ENCODE measurements at regions not wholly inside any gene's neighbourhood (a gene's known extent, or its start where the extent isn't known, plus 50 kb on each side); places are given as distances from the start of the nearest gene placed in this dataset.
"Not testable (repeated sequence)": the region's sequence is repeated elsewhere in the genome, so short reads cannot be mapped to it uniquely, and the experiment has no call there.

DNA sequence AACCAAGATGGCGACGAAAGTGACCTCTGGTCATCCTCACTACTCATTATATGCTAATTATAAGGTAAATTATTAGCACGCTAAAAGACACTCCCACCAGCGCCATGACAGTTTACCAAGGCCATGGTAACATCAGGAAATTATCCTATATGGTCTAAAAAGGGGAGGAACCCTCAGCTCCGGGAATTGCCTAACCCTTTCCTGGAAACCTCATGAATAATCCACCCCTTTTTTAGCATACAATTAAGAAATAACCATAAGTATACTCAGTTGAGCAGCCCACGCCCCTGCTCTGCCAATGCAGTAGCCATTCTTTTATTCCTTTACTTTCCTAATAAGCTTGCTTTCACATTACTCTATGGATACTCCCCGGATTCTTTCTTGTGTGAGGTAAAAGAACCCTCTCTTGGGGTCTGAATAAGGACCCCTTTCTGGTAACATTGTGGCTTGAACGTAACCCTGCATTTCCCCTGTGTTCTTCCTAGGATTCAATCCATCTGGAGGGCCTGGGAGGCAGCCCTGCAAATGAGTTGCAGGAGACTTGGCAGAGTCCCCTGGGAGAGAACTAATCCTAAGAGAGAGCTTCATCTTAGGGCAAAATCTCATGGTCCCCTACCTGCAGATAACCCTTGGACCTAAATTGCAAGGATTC is 225.6 kb upstream of the JARID2 start:
- TF ChIP-seq ZFP3 (CRISPR knock-in tag; IDR thresholded peaks at IDR 0.05) (no peak), ZFP30 (CRISPR knock-in tag; IDR thresholded peaks at IDR 0.05) (no peak), GLIS3 (CRISPR knock-in tag; IDR thresholded peaks at IDR 0.05) (no peak), SNAI2 (CRISPR knock-in tag; IDR thresholded peaks at IDR 0.05) (no peak)
- no peak for ATAC-seq

GRCh38 chr6:15021074-15021473 is 224.8 kb upstream of the JARID2 start:
- ATAC-seq, result no peak

GRCh38 chr6:15023018-15023417 is 222.9 kb upstream of the JARID2 start:
- ATAC-seq, result not testable (repeated sequence)

More at GRCh38 chr6:15021074-15021473, 224.8 kb upstream of the JARID2 start:
- no peak for TF ChIP-seq RARB (CRISPR knock-in tag; IDR thresholded peaks at IDR 0.05)
- no peak for TF ChIP-seq CSDC2 (CRISPR knock-in tag; IDR thresholded peaks at IDR 0.05)
- no peak for TF ChIP-seq ZNF8 (CRISPR knock-in tag; IDR thresholded peaks at IDR 0.05)
- TF ChIP-seq SNAI2 (CRISPR knock-in tag; IDR thresholded peaks at IDR 0.05), result no peak
- no peak for TF ChIP-seq ZFP3 (CRISPR knock-in tag; IDR thresholded peaks at IDR 0.05)
- no peak for TF ChIP-seq ISL1 (CRISPR knock-in tag; IDR thresholded peaks at IDR 0.05)
- no peak for TF ChIP-seq TCF4 (CRISPR knock-in tag; IDR thresholded peaks at IDR 0.05; ENCODE audit: borderline replicate concordance)

DNA sequence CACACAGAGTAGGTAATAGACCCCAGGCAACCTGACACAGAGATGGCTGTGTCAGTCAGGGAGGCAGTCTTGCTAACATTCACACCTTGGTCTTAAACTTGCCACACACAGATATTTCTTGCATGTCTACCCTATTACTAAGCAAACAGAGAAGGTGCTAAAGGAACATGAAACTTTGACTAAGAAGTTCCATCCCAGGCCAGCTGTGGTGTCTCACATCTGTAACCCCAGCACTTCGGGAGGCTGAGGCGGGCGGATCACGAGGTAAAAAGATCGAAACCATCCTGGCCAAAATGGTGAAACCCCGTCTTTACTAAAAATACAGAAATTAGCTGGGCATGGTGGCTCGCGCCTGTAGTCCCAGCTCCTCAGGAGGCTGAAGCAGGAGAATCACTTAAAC is 222.4 kb upstream of the JARID2 start:
- ATAC-seq, result no peak
- TF ChIP-seq CREB5 (CRISPR knock-in tag; IDR thresholded peaks at IDR 0.05; ENCODE audit: low read depth) (no peak), BACH2 (CRISPR knock-in tag; IDR thresholded peaks at IDR 0.05; ENCODE audit: borderline replicate concordance) (no peak), ESRRG (CRISPR knock-in tag; IDR thresholded peaks at IDR 0.05) (no peak), TCF4 (CRISPR knock-in tag; IDR thresholded peaks at IDR 0.05; ENCODE audit: borderline replicate concordance) (no peak), GLIS3 (CRISPR knock-in tag; IDR thresholded peaks at IDR 0.05) (no peak), ISL1 (CRISPR knock-in tag; IDR thresholded peaks at IDR 0.05) (no peak), ZNF8 (CRISPR knock-in tag; IDR thresholded peaks at IDR 0.05) (no peak), TOX (CRISPR knock-in tag; IDR thresholded peaks at IDR 0.05; ENCODE audit: borderline replicate concordance) (no peak), ZNF70 (CRISPR knock-in tag; IDR thresholded peaks at IDR 0.05) (no peak), SNAI2 (CRISPR knock-in tag; IDR thresholded peaks at IDR 0.05) (no peak), TSHZ2 (CRISPR knock-in tag; IDR thresholded peaks at IDR 0.05) (no peak), OSR1 (CRISPR knock-in tag; IDR thresholded peaks at IDR 0.05) (no peak), ZFP3 (CRISPR knock-in tag; IDR thresholded peaks at IDR 0.05) (no peak)
- TF ChIP-seq, protein P1, sequence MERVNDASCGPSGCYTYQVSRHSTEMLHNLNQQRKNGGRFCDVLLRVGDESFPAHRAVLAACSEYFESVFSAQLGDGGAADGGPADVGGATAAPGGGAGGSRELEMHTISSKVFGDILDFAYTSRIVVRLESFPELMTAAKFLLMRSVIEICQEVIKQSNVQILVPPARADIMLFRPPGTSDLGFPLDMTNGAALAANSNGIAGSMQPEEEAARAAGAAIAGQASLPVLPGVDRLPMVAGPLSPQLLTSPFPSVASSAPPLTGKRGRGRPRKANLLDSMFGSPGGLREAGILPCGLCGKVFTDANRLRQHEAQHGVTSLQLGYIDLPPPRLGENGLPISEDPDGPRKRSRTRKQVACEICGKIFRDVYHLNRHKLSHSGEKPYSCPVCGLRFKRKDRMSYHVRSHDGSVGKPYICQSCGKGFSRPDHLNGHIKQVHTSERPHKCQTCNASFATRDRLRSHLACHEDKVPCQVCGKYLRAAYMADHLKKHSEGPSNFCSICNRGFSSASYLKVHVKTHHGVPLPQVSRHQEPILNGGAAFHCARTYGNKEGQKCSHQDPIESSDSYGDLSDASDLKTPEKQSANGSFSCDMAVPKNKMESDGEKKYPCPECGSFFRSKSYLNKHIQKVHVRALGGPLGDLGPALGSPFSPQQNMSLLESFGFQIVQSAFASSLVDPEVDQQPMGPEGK (CRISPR knock-in tag; IDR thresholded peaks at IDR 0.05; ENCODE audit: borderline replicate concordance), result no peak

DNA sequence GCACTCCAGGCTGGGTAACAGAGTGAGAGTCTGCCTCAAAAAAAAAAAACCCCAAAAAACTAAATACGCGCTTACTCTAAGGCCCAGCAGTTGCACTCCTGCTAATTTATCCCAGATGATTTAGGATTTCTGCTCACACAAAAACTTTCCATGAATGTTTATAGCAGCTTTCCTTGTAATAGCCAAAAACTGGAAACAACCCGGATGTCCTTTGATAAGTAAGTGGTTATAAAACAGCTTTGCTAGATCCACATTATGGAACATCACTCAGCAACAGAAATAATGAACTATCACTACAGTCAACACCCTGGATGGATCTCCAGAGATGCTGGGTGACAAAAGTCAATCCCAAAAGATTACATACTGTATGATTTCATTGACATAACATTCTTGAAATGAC is 220.4 kb upstream of the JARID2 start:
- ATAC-seq, result no peak
- no peak for TF ChIP-seq ESRRG (CRISPR knock-in tag; IDR thresholded peaks at IDR 0.05)

- ATAC-seq, result no peak
Observed at GRCh38 chr6:15026832-15027231, 219.0 kb upstream of the JARID2 start.

More at GRCh38 chr6:15026832-15027231, 219.0 kb upstream of the JARID2 start:
- no peak for TF ChIP-seq ZC3H10 (CRISPR knock-in tag; IDR thresholded peaks at IDR 0.05)
- no peak for TF ChIP-seq CREB5 (CRISPR knock-in tag; IDR thresholded peaks at IDR 0.05; ENCODE audit: low read depth)
- TF ChIP-seq ZNF565 (CRISPR knock-in tag; conservative IDR thresholded peaks at IDR 0.05; ENCODE audit: low read depth), result no peak
- TF ChIP-seq TCF4 (CRISPR knock-in tag; IDR thresholded peaks at IDR 0.05; ENCODE audit: borderline replicate concordance), result peak; percentile 20; the same call in 1 of the 2 replicates
